MM.1S (cell line): ENCODE measurements at regions not wholly inside any gene's neighbourhood (a gene's known extent, or its start where the extent isn't known, plus 50 kb on each side); places are given as distances from the start of the nearest gene placed in this dataset.

Experiments
- EZH2 ChIP-seq: fragments of 300-600 bp; sonication (generic); optimal IDR thresholded peaks from 2 replicates; pipeline ENCODE3; 2017; ENCODE audit warnings: low read depth, mild to moderate bottlenecking, antibody characterized with exemption, low read length, mixed read lengths
- EZH2phosphoT487 ChIP-seq: fragments of 300-600 bp; sonication (generic); IDR thresholded peaks from 2 replicates; pipeline ENCODE4 v1.6.1; 2018; ENCODE audit warnings: antibody characterized with exemption, low read length
- TF ChIP-seq, protein P1 (sequence below): fragments of 300-600 bp; sonication (generic); IDR thresholded peaks from 2 replicates; pipeline ENCODE4 v1.5.1; 2016; ENCODE audit warnings: antibody characterized with exemption, low read length, mixed read lengths

DNA sequence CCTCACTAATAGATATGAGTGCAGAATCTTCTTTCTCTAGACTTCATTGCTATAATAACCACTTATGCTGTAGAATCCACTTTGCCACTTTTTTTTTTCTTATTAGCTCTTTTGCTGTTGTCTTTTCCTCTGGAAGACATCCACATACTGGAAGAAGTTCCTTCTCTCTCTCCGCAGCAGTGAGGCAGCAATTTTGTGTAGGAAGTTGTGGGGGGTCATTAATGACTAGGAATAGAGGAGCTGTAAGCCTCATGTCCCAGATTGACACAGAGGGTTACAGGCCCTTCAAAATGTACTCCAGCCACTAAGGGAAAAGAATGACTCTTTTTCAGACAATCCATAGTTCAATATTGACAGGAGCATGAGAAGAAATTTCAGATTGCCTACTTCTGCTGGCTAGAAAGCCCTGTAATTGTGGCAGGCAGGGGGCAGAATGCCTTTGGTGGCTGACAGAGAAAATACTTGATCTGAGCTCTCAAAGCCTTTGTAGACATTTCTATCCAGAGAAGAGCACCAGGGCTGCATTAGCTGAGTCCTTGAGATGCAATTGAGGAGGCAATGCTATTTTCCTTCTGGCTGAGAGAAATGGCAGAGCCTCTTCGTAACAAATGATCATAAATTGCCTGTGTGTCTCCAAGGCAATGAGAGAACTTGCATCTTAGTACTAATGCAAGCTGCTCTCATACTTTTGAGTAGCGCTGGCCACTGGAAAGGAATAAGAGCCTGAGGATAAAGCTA lies 856.2 kb downstream of the STIM2 start:
- TF ChIP-seq, protein P1, sequence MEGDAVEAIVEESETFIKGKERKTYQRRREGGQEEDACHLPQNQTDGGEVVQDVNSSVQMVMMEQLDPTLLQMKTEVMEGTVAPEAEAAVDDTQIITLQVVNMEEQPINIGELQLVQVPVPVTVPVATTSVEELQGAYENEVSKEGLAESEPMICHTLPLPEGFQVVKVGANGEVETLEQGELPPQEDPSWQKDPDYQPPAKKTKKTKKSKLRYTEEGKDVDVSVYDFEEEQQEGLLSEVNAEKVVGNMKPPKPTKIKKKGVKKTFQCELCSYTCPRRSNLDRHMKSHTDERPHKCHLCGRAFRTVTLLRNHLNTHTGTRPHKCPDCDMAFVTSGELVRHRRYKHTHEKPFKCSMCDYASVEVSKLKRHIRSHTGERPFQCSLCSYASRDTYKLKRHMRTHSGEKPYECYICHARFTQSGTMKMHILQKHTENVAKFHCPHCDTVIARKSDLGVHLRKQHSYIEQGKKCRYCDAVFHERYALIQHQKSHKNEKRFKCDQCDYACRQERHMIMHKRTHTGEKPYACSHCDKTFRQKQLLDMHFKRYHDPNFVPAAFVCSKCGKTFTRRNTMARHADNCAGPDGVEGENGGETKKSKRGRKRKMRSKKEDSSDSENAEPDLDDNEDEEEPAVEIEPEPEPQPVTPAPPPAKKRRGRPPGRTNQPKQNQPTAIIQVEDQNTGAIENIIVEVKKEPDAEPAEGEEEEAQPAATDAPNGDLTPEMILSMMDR: no peak
- TF ChIP-seq EZH2: no peak
- no peak for TF ChIP-seq EZH2phosphoT487
